Hepatocyte (in vitro differentiated cells): ENCODE measurements at regions not wholly inside any gene's neighbourhood (a gene's known extent, or its start where the extent isn't known, plus 50 kb on each side); places are given as distances from the start of the nearest gene placed in this dataset. TPM values are rescaled to one million over a fixed set of nuclear protein-coding genes. Genes with fewer than 3 reads are reported as not detected.

Experiments used
- DNase-seq: peaks from one replicate; pipeline ENCODE4 v3.0.0-alpha.2; 2016; ENCODE audit warnings: low spot score
- H2AFZ ChIP-seq: fragments of 200-600 bp; sonication (generic); 2 replicates; pipeline ENCODE4 v1.6.0; 2016; ENCODE audit warnings: antibody characterized with exemption, mild to moderate bottlenecking
- H3K27ac ChIP-seq: fragments of 200-600 bp; sonication (generic); 2 replicates; pipeline ENCODE4 v1.5.1; 2016; ENCODE audit warnings: mild to moderate bottlenecking
- H3K27me3 ChIP-seq: fragments of 200-600 bp; sonication (generic); 2 replicates; pipeline ENCODE4 v1.6.1; 2016
- H3K36me3 ChIP-seq: fragments of 200-600 bp; sonication (generic); replicated peaks from 2 replicates; pipeline ENCODE4 v1.5.1; 2016; ENCODE audit warnings: low read depth; ENCODE audit not compliant: insufficient read depth
- H3K4me1 ChIP-seq: fragments of 200-600 bp; sonication (generic); 2 replicates; pipeline ENCODE4 v1.5.1; 2016; ENCODE audit warnings: mild to moderate bottlenecking, moderate library complexity; ENCODE audit not compliant: insufficient read depth
- H3K4me2 ChIP-seq: fragments of 200-600 bp; sonication (generic); 2 replicates; pipeline ENCODE4 v1.6.0; 2016
- H3K4me3 ChIP-seq: fragments of 200-600 bp; sonication (generic); 2 replicates; pipeline ENCODE4 v1.5.1; 2016; ENCODE audit warnings: mild to moderate bottlenecking
- H3K79me2 ChIP-seq: fragments of 200-600 bp; sonication (generic); 2 replicates; pipeline ENCODE4 v1.6.0; 2017; ENCODE audit warnings: mild to moderate bottlenecking
- H3K9me2 ChIP-seq: fragments of 200-600 bp; sonication (generic); replicated peaks from 2 replicates; pipeline ENCODE4 v1.6.0; 2017; ENCODE audit warnings: mild to moderate bottlenecking; ENCODE audit not compliant: insufficient read depth
- H3K9me3 ChIP-seq: fragments of 200-600 bp; sonication (generic); 2 replicates; pipeline ENCODE4 v1.5.1; 2016; ENCODE audit warnings: low read depth, mild to moderate bottlenecking
- H4K20me1 ChIP-seq: fragments of 200-600 bp; sonication (generic); 2 replicates; pipeline ENCODE4 v1.6.0; 2016; ENCODE audit warnings: mild to moderate bottlenecking; ENCODE audit not compliant: insufficient read depth, poor library complexity, severe bottlenecking
- EZH2 ChIP-seq: fragments of 200-600 bp; sonication (generic); IDR thresholded peaks from 2 replicates; pipeline ENCODE4 v1.6.1; 2016; ENCODE audit warnings: antibody characterized with exemption, mild to moderate bottlenecking, borderline replicate concordance
- EZH2phosphoT487 ChIP-seq: fragments of 200-600 bp; sonication (generic); IDR thresholded peaks from one replicate; pipeline ENCODE4 v1.6.1; 2018; ENCODE audit warnings: antibody characterized with exemption, mild to moderate bottlenecking, low read depth, moderate library complexity; ENCODE audit not compliant: unreplicated experiment, severe bottlenecking
- WGBS: methylation state at CpG from one replicate; pipeline ENCODE4 v1.1.6; 2016; ENCODE audit warnings: low lambda C conversion rate; ENCODE audit errors: missing lambda C conversion rate; 5-methylcytosine and 5-hydroxymethylcytosine counted together
- small RNA-seq: library from RNA; depleted of rRNA; stranded (forward); fragments of <200 nt; gene quantifications from one replicate; pipeline ENCODE3, GENCODE V24; 2014
- TF ChIP-seq, protein P1 (sequence below): fragments of 200-600 bp; sonication (generic); IDR thresholded peaks from 2 replicates; pipeline ENCODE4 v1.5.1; 2016; ENCODE audit warnings: antibody characterized with exemption, mild to moderate bottlenecking; ENCODE audit not compliant: poor library complexity

DNA sequence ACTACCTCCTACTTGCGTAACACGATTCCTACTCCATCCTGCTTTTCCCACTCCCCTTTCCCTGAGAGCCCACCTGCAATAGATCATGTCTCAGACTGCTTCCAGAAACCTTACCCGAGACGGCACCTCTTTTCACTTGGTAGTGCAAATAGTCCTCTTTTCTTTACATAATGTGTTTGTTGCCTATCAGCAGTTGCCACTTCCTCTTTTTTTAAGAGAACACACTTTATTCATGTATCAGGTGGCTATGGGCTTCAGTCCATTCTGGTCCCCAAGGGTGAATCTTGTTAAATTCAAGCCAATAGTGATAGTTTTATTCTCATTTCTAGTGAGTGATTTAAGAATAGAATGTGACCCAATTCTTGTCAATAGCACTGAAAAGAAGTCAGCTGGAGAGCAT, 57.7 kb upstream of the FERMT1 start:
- Histone ChIP-seq H3K9me2 (no peaks in the 10 kb centered on the region), H3K4me3 (no peak overlapping the region), H3K4me2 (no peak overlapping the region), H3K27me3 (no peaks in the 10 kb centered on the region), H3K27ac (no peak overlapping the region), H2AFZ (no peak overlapping the region), H3K79me2 (no peaks in the 10 kb centered on the region), H3K9me3 (no peaks in the 10 kb centered on the region), H3K36me3 (no peaks in the 10 kb centered on the region), H3K4me1 (no peaks in the 10 kb centered on the region), H4K20me1 (no peaks in the 10 kb centered on the region)
- TF ChIP-seq EZH2phosphoT487 (no peak), EZH2 (no peak)
- TF ChIP-seq, protein P1, sequence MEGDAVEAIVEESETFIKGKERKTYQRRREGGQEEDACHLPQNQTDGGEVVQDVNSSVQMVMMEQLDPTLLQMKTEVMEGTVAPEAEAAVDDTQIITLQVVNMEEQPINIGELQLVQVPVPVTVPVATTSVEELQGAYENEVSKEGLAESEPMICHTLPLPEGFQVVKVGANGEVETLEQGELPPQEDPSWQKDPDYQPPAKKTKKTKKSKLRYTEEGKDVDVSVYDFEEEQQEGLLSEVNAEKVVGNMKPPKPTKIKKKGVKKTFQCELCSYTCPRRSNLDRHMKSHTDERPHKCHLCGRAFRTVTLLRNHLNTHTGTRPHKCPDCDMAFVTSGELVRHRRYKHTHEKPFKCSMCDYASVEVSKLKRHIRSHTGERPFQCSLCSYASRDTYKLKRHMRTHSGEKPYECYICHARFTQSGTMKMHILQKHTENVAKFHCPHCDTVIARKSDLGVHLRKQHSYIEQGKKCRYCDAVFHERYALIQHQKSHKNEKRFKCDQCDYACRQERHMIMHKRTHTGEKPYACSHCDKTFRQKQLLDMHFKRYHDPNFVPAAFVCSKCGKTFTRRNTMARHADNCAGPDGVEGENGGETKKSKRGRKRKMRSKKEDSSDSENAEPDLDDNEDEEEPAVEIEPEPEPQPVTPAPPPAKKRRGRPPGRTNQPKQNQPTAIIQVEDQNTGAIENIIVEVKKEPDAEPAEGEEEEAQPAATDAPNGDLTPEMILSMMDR = no peak
- 81% methylated on average over 4 of the region's 4 CpGs for WGBS
- DNase-seq = no peak

- H3K9me3 ChIP-seq = no peaks in the 10 kb centered on the region
- no peaks in the 10 kb centered on the region for H3K36me3 ChIP-seq
- no peaks in the 10 kb centered on the region for H3K9me2 ChIP-seq
- no peak overlapping the region for H3K27ac ChIP-seq
- TF ChIP-seq EZH2phosphoT487 = no peak
- TF ChIP-seq EZH2 = no peak
- TF ChIP-seq, protein P1 = peak; percentile 70
- no peak overlapping the region for H3K4me2 ChIP-seq
- H2AFZ ChIP-seq = no peak overlapping the region
- no peaks in the 10 kb centered on the region for H3K4me1 ChIP-seq
- WGBS = 5% methylated on average over 3 of the region's 3 CpGs
- peak; percentile 60 for DNase-seq
- H4K20me1 ChIP-seq = no peaks in the 10 kb centered on the region
- no peaks in the 10 kb centered on the region for H3K79me2 ChIP-seq
- H3K27me3 ChIP-seq = no peaks in the 10 kb centered on the region
- H3K4me3 ChIP-seq = no peak overlapping the region
Measured at GRCh38 chr20:6178537-6178936, 55.7 kb upstream of the FERMT1 start.

GRCh38 chr20:6173481-6173880, 50.7 kb upstream of the FERMT1 start:
- H3K36me3 ChIP-seq = no peaks in the 10 kb centered on the region
- no peak for DNase-seq
- H3K4me2 ChIP-seq = no peak overlapping the region
- H3K79me2 ChIP-seq = no peaks in the 10 kb centered on the region
- H3K9me3 ChIP-seq = no peaks in the 10 kb centered on the region
- H3K27ac ChIP-seq = no peak overlapping the region
- H3K4me3 ChIP-seq = no peak overlapping the region
- no peaks in the 10 kb centered on the region for H3K9me2 ChIP-seq
- TF ChIP-seq, protein P1 = no peak
- no peaks in the 10 kb centered on the region for H3K4me1 ChIP-seq
- no peaks in the 10 kb centered on the region for H3K27me3 ChIP-seq
- WGBS = 33% methylated on average over 2 of the region's 2 CpGs
- H4K20me1 ChIP-seq = no peaks in the 10 kb centered on the region
- H2AFZ ChIP-seq = no peak overlapping the region

Small RNA genes in the stretch of these regions (small RNA-seq; reads per million reads assigned to genes)
- not detected for gene AL109618.2
